ENCODE measurements at regions not wholly inside any gene's neighbourhood (a gene's known extent, or its start where the extent isn't known, plus 50 kb on each side); places are given as distances from the start of the nearest gene placed in this dataset.

DNA sequence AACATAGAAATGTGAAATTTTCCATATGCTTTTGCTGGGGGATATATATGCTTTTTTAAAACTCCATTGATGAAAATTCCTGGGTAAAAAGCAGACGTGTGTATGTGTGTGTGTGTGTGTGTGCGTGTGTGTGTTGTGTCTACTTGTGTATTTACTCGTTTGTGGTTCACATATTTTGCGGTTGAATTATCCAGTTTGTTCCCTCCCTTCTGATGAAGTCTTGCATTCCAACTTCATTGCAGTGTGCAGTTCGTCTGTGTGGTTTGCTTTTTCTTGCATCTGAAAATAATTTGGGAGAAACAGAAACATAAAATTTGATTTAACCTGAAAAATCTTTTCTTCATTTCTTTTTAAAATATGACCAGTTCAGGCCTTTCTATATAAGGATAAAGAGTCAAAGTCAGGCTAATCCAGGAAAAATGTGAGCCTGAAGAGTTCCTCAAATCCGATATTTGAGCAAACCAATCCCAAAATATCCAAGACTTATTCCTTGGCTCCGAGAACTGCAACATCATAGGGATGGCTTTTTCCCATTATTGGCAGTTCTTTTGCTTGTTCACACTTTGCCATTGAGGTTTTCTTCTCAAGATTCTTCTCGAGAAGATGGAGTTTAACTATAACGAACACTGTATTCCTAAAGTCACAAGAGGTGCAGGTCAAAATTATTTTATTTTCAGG, 202.2 kb upstream of the CCN2 start:
- no peak for ATAC-seq
- intact Hi-C loops (cut with micrococcal nuclease), result no loop called here
- DNase-seq, result no peak

DNA sequence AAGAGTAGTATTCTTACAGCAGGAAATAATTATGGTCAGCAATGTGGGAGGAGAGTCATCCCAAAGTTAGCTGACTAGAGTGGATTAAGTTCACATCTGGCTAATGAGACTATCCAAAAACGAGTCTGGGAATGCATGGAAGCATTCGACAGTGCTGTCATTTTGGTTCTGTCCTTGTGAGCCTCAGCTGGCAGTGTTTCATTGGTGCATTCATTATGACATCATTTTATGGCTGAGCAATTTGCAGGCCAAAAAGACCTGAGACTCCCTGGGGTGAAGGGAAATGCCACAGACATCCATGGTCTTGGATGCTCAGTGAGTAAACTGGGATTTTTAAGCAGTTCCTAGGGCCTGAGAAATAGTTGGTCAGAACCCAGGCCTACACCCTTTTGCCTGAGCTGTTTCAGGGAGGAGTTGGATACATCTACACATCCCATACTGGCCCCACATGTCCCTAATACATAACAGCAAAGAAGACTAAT, 196.4 kb upstream of the CCN2 start:
- peak; percentile 71 for ATAC-seq
- intact Hi-C loops (cut with micrococcal nuclease), result no loop called here
- DNase-seq, result no peak

DNA sequence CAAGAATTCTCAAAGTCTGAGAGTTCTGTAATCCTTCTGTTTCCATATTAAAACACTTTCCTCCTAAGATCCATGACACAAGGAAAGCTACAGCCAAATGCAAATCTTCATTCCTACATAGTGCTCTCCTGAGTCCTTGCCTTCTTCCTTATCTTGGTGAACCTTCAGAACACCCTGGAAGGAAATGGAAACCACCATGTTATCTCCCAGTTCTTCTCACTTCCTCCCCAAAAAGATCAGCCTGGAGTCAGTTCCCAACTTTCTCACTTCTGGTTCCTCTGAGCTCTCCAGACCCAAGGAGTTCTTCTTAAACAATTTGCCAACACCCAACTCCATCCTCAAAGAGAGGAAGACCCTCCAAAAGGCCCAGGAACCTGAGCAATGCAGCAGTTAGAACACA, 193.3 kb upstream of the CCN2 start:
- DNase-seq (no peak), ATAC-seq (no peak)
- intact Hi-C loops (cut with micrococcal nuclease), result no loop called here

DNA sequence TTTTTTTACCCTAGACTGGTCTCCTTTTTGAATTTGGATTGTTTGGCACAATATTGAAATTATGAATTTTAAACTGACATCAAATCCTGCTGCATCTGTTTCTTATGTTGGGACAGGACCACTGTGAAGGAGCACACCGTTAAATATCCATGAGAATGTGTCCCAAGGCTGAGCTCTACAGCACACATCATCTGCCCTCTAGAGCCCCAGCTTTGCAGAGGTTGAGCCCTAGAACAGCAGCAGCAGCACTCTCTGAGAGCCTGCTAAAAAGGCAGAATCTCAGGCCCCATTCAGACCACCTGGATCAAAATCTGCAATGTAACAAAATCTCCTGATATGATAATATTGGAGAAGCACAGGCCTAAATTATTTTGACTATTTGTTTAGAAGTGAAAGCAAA, 192.1 kb upstream of the CCN2 start:
- DNase-seq (no peak), ATAC-seq (no peak)
- intact Hi-C loops (cut with micrococcal nuclease), result no loop called here

DNA sequence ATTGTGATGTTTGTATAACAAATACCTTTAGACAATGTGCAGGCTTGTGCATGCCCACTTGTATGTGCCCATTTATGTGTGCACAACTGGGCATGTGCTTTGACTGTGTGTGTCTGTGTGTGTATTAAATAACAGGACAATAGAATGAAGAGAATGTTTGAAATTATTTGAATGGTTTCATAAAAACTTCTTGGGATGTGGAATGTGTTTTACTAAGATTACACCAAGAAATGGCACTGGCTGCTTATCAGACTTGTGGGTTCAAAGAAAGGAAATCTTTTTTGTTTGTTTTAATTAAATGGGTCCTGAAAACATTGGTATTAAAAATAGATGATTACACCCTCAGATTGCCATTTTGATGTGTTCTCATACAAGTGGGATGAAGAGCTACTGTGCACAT, 191.6 kb upstream of the CCN2 start:
- DNase-seq, result no peak
- no peak for ATAC-seq
- intact Hi-C loops (cut with micrococcal nuclease), result no loop called here

DNA sequence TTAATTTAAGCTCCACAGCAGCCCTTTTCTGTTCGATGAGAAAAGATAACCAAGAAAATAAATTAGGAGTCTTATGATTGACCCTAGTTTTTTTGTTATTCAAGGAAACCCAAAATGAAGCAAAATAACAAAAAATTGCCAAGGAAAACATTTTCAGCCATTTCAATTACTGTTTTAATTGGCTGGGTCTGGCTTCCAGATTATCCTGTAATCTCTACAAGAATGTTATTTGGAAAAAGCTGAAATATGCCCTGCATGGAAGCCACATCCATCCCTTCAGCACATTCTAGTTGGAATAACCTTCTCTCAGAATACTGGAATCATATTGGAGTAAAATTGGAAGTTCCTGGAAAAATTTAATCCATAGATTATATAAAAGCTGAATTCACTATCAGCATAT, 191.1 kb upstream of the CCN2 start:
- ATAC-seq (no peak), DNase-seq (no peak)

DNA sequence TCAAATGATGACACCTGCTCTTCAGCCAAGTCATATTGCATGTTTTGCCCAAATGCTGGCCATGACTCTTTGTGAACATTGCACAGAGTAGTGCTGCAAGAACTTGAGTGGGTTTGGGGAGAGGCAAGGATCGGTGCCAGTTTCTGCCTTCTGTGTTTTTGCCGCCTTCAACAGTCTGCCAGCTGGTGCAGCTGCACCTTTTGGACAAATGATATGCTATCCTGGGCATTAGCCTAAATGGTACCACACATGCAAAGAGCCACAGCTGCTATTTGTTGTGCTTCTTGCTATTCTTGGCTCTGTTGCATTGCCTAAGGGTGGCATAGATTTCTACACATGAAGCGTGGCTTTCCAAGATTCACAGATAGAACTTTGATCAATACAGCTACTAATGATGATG, 189.0 kb upstream of the CCN2 start:
- ATAC-seq, result no peak
- intact Hi-C loops (cut with micrococcal nuclease), result no loop called here
- no peak for DNase-seq

More for the DNA sequence above, 191.1 kb upstream of the CCN2 start:
- intact Hi-C loops (cut with micrococcal nuclease), result no loop called here

DNA sequence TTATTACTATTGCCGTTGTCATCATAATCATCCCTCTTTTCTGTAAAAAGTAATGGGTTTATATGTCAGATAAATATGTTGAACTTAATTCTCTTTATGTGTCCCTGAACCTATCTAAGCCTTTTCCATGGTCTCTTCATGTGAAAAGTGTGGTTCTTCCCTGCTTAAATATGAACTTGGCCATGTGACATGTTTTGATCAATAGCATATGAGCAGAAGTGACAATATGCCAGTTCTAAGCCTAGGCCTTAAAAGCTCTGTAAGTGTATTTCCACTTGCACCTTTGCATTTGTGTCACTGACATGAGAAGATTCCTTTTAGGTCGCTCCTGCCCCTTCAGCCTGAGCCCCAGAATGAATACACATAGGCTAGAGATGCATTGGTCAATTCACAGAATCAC, 188.4 kb upstream of the CCN2 start:
- DNase-seq (no peak), ATAC-seq (no peak)
- intact Hi-C loops (cut with micrococcal nuclease), result no loop called here

DNA sequence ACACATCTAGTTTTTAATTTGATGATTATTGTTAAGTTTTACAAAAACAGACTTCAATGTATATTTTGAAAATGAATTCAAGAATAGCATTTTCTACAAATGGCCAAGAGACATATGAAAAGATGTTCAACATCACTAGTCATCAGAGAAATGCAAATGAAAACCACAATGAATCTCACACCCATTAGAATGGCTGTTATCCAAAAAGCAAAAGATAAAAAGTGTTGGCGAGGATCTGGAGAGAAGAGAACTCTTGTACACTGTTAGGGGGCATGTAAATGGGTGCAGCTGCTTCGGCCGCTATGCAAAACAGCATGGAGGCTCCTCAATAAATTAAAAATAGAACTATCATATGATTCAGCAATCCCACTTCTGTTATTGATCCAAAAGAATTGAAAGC, 185.8 kb upstream of the CCN2 start:
- ATAC-seq (no peak), DNase-seq (no peak)
- intact Hi-C loops (cut with micrococcal nuclease), result no loop called here

DNA sequence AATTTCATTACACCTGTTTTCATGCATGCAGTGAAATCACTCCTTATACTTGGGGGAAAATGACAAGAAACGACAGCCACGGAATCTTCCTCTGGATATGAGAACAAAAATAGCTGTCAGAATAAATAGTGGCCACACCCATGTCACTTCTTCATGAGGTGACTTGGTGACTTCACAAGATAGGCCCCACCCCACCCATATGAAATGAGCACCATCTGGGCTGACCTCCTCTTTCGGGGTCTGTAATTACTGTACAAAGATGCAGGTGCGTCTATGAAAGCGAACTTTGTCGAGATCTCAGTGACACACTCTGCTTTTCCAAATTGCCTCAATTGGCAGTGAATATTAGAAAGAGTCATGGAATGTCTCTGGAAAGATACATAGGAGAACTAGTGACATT, 184.2 kb upstream of the CCN2 start:
- intact Hi-C loops (cut with micrococcal nuclease), result no loop called here
- DNase-seq, result no peak
- ATAC-seq, result no peak

DNA sequence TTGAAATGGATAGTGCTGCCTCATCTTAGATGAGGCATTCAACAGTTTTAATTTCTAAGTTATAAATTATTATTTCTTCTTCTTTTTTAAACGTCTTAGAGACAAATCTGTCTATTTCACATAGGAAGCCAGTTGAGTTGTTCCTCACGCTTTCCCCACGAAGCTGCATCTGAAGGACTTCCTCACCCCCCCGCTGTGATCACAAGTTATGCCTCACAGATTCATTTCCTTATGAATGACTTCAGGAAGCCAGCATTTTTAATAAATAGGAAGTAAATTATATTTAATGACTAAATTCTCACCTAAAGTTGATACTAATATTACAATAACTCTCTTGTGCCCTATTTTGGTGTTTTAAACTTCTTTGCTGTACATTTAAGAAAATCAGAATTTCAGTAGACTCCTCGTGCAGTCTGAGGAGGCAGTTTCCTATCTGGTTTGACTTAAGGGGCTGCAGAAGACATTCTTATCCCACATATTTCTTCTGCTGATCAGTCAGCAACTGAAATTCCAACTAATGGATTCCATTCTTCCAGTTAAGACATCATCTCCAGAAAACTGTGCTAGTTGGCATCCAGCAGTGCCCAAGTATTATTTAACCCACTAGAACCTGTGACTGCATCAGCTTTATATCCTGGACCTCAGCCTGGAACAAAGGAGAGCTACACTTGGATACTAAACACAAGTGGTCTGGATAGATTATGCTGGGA, 182.7 kb upstream of the CCN2 start:
- ATAC-seq, result no peak
- intact Hi-C loops (cut with micrococcal nuclease), result no loop called here
- DNase-seq, result no peak

DNA sequence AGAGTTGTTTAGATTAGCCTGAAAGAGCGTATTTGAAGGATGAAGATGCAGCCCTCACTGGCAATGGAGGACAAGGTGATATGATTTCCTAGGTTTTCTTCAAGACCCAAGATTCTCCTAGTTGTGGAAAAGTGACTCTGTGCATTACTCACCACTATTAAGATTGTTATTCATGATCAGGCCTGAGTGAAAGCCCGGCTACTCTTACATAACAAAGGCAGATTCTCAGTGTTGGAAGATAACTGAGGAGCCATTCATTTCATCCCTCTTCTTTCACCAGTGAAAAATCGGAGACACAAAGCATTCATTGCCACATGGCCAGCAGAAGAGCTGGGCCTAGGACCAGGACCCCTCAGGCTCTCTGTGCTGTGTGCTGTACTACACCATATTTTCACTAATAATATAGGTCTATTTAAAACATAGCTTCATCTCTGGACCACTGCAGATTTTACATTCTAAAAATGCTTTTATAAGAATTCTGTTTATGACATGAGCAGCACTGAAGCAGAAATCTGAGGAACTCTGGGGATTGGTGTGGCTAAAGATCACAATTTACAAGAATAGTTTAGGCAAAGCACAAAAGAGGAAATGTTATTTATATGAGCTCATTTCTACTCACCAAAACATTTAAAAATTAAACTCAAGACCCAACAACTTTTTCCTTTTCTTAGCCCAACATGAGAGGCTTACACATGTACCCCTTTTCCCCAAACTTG, 181.9 kb upstream of the CCN2 start:
- intact Hi-C loops (cut with micrococcal nuclease), result no loop called here
- DNase-seq (no peak), ATAC-seq (no peak)

DNA sequence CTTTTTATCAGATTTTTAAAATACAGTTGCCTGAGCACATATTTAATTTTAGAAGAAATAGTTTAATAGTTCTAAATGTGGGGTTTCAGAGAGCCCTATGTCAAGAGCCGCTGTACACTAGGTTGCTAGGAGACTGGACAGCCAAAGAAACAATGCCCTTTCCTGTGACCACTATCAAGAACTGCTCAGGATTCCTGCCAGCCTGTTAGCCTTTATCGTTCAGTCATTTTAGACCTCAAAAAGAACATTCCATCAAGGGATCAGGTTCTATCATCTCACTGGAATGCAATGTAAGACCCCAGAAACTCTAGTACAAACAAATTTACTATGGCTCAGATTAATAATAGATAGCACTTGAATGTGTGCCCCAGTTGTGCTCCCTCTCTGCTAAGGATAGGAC, 181.2 kb upstream of the CCN2 start:
- DNase-seq (no peak), ATAC-seq (peak; percentile 53)
- intact Hi-C loops (cut with micrococcal nuclease), result no loop called here

DNA sequence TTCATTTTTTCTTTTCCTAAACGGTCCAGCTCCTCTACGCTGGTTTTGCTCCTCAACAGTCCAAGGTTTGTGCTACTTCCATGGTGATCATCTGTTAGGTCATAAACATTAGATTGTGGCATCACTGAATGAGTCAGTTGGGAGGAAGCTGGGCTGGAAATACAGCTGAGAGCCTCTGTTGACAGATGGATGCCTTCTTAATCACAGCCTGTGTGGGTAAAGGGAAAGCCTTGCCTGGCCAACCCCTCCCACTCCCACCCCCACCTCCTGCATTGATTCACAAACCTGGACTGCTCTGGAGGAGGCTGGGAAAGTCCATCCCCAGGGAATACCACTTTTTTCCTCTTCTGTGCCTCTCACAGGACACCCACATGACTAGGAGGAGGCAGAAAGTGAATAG, 180.6 kb upstream of the CCN2 start:
- ATAC-seq, result peak; percentile 83
- intact Hi-C loops (cut with micrococcal nuclease), result no loop called here

DNA sequence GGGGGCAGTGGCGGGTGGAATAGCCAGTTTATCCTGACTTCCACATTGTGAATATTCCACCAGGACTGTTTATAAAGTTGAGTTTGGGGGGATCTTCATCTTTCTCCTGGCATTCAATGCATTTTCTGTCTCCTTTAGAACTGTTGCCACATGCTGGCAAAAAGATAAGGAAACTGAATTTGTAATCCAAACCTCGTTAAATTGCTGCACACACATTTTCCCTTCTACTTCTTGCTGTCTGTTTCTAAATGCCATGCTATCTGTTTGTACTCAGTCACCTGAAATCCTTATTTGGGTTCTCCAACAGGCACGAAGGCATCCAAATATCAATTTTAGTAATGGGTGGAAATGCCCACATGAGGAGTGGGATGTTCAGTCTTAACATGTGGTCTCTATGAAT, 180.2 kb upstream of the CCN2 start:
- intact Hi-C loops (cut with micrococcal nuclease), result no loop called here
- ATAC-seq (no peak), DNase-seq (no peak)

More for the DNA sequence above, 180.6 kb upstream of the CCN2 start:
- no peak for DNase-seq

DNA sequence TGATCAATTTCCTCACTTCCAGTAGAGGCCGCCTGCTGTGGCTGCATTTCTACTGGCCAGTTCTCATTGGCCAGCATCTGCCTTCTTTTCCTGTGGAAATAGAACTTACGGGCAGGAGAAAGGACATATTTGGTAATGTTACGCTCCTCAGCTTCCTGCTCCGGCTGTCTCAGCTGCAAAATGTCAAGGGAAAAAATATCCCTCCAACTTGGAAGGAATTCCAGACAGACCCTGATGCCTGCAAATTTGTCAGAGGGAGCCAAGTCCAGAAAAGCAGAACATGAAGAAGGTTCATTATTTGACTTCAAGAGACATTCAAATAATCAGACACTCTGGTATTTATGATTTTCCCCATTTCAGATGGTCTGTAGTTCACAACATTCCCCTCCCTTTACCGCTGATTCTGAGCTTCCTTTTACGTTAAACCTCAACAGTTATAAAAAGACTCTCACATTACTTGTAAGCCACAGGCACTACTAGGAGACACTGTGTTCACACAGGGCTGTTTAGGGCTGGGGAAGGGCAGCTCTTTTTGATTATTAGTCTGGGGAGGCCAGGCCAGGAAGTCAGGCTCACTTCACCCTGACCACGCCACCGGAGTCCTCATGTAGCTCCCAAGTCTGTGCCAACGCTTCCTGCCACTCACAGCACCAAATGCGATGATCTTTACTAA, 179.6 kb upstream of the CCN2 start:
- intact Hi-C loops (cut with micrococcal nuclease), result no loop called here
- ATAC-seq (peak; percentile 79), DNase-seq (peak; percentile 52)

DNA sequence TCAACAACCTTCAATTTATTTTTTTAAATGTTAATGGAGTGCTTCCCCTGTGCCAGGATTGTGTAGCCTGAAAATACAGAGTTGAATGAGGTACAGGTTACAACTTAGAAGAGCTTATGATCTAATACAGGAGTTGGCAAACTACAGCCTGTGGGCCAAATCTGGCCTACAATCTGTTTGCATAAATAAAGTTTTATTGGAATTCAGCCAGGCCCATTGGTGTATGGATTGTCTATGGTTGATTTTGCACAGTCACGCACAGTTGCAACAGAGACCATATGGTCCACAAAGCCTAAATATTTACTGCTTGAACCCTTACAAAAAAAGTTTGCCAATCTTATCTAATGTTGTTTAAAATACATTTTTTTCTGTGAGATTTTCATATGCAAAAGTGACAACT, 177.3 kb upstream of the CCN2 start:
- no peak for DNase-seq
- intact Hi-C loops (cut with micrococcal nuclease), result no loop called here
- ATAC-seq, result no peak

DNA sequence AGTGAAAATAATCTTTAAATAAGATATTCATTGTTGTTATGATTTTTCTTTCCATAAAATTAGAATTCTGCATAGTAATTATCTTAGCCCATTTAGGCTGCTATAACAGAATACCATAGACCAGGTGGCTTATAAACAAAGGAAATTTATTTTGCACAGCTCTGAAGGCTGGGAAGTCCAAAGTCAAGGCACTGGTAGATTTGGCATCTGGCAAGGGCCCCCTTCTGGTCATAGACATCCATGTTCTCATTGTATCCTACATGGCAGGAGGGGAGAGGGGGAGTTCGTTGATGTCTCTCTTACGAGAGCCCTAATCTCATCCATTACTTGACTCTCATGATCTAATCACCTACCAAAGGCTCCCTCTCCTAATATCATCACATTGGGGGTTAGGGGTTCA, 175.0 kb upstream of the CCN2 start:
- intact Hi-C loops (cut with micrococcal nuclease), result no loop called here
- DNase-seq, result no peak

DNA sequence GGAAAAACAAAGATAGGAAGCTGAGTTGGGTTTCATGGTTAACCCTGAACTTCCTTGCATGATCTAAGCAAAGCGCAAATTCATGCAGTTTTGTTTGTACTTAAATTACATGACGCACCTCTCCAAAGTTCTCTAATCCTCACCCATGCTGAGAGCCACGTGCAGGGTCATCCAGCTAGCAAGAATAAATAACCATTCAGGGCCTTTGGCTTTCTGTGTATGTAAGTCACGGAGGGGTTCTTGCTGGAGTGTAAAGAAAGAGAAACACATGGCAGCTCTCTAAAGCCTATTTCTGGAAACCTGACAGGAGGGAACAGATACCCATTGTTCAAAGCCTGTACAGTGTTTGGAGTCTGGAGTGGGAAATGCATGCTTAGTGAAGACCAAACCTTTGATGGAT, 171.7 kb upstream of the CCN2 start:
- intact Hi-C loops (cut with micrococcal nuclease), result no loop called here
- no peak for DNase-seq
- ATAC-seq, result peak; percentile 21

More for the DNA sequence above, 175.0 kb upstream of the CCN2 start:
- no peak for ATAC-seq

DNA sequence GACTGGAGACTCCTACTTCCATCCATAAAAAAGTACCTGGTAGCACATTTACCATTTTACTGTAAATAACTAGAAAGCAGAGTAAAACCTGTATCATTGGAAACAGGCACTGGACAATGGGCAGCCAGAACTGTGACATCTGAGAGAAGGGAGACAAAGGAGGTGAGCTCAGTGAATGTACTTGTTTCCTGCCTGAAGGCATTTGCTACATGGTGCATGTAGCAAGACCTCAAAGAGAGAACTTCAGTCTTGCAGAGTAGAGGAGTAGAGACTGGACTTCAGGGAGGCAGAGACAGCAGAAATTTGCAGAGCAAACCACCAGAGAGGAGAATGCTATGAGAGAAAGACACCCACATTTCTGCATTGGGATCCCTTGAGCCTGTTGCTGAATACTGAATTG, 171.0 kb upstream of the CCN2 start:
- DNase-seq, result no peak
- no peak for ATAC-seq
- intact Hi-C loops (cut with micrococcal nuclease), result no loop called here
